DND-41 (cell line): ENCODE measurements at regions not wholly inside any gene's neighbourhood (a gene's known extent, or its start where the extent isn't known, plus 50 kb on each side); places are given as distances from the start of the nearest gene placed in this dataset.

ENCODE experiments used
- ATAC-seq: fragments of 200-7000 bp; cut with Tn5 transposase; 3 replicates; pipeline ENCODE4 v1.9.1; 2021; ENCODE audit warnings: low read depth; ENCODE audit not compliant: insufficient read depth
- DNase-seq: peaks from one replicate; pipeline ENCODE4 v3.0.0-alpha.2; 2020
- H2AFZ ChIP-seq: 2 replicates; pipeline ENCODE4 v1.6.0; 2012; ENCODE audit warnings: low read depth, low read length
- H3K27ac ChIP-seq: 2 replicates; pipeline ENCODE4 v1.5.1; 2012; ENCODE audit warnings: low read length, inconsistent platforms
- H3K27me3 ChIP-seq: fragments of 200-600 bp; sonication (generic); 2 replicates; pipeline ENCODE4 v1.6.0; 2012; ENCODE audit warnings: low read length, mild to moderate bottlenecking, inconsistent platforms; ENCODE audit not compliant: insufficient read depth, poor library complexity
- H3K36me3 ChIP-seq: 2 replicates; pipeline ENCODE4 v1.5.1; 2012; ENCODE audit warnings: low read length, inconsistent platforms; ENCODE audit not compliant: insufficient read depth
- H3K4me1 ChIP-seq: 2 replicates; pipeline ENCODE4 v1.5.1; 2012; ENCODE audit warnings: mild to moderate bottlenecking, low read length; ENCODE audit not compliant: insufficient read depth
- H3K4me2 ChIP-seq: 2 replicates; pipeline ENCODE4 v1.6.0; 2012; ENCODE audit warnings: mild to moderate bottlenecking, moderate library complexity, low read length, inconsistent platforms; ENCODE audit not compliant: insufficient read depth
- H3K4me3 ChIP-seq, 2 experiments: fragments of 200-600 bp in 1 of 2; shearing (Covaris generic) in 1 of 2; 2 replicates each; pipeline ENCODE4 v1.5.1; 2012 to 2016; ENCODE audit warnings: inconsistent platforms in 2 of 2, low read length in 2 of 2, mild to moderate bottlenecking in 2 of 2, low read depth in 1 of 2, moderate library complexity in 1 of 2
- H3K79me2 ChIP-seq: 2 replicates; pipeline ENCODE4 v1.6.0; 2012; ENCODE audit warnings: low read length, inconsistent platforms; ENCODE audit not compliant: insufficient read depth
- H3K9ac ChIP-seq: 2 replicates; pipeline ENCODE4 v1.6.0; 2012; ENCODE audit warnings: low read depth, mild to moderate bottlenecking, inconsistent platforms, low read length, moderate library complexity
- H3K9me3 ChIP-seq: 2 replicates; pipeline ENCODE4 v1.5.1; 2012; ENCODE audit warnings: low read length, moderate library complexity, mild to moderate bottlenecking, inconsistent platforms; ENCODE audit not compliant: insufficient read depth, severe bottlenecking
- H4K20me1 ChIP-seq: 2 replicates; pipeline ENCODE4 v1.6.0; 2012; ENCODE audit warnings: low read length; ENCODE audit not compliant: insufficient read depth
- CTCF ChIP-seq: IDR thresholded peaks from 2 replicates; pipeline ENCODE4 v1.5.1; 2012; ENCODE audit warnings: borderline replicate concordance, low read length, moderate library complexity, mild to moderate bottlenecking; ENCODE audit not compliant: poor library complexity, severe bottlenecking; ENCODE audit errors: extremely low read depth
- EZH2 ChIP-seq: IDR thresholded peaks from 3 replicates; pipeline ENCODE4 v1.6.1; 2012; ENCODE audit warnings: borderline replicate concordance, low read depth, mild to moderate bottlenecking, moderate library complexity, low read length, inconsistent platforms; ENCODE audit not compliant: severe bottlenecking

- Histone ChIP-seq H3K79me2 (no peaks in the 10 kb centered on the region), H3K4me1 (no peaks in the 10 kb centered on the region), H4K20me1 (no peaks in the 10 kb centered on the region), H3K27ac (no peak overlapping the region), H2AFZ (no peak overlapping the region), H3K4me3 (no peak overlapping the region), H3K27me3 (no peaks in the 10 kb centered on the region), H3K9me3 (no peaks in the 10 kb centered on the region), H3K4me2 (no peak overlapping the region), H3K36me3 (no peaks in the 10 kb centered on the region), H3K9ac (no peak overlapping the region)
- DNase-seq, result no peak
- ATAC-seq, result no peak
- TF ChIP-seq EZH2 (no peak), CTCF (no peak)
These were observed 270.2 kb downstream of the ELAVL2 start for GRCh38 chr9:23555851-23556250.

- H3K4me2 ChIP-seq, result no peak overlapping the region
- H3K4me1 ChIP-seq, result no peaks in the 10 kb centered on the region
- H3K9me3 ChIP-seq, result no peaks in the 10 kb centered on the region
- H3K27me3 ChIP-seq, result no peaks in the 10 kb centered on the region
- TF ChIP-seq CTCF, result no peak
- TF ChIP-seq EZH2, result no peak
- H3K79me2 ChIP-seq, result no peaks in the 10 kb centered on the region
- no peak overlapping the region for H3K27ac ChIP-seq
- no peaks in the 10 kb centered on the region for H3K36me3 ChIP-seq
- H4K20me1 ChIP-seq, result no peaks in the 10 kb centered on the region
- ATAC-seq, result no peak
- no peak for DNase-seq
- no peak overlapping the region for H3K9ac ChIP-seq
- H3K4me3 ChIP-seq, result no peak overlapping the region
- no peak overlapping the region for H2AFZ ChIP-seq
These were observed 269.6 kb downstream of the ELAVL2 start for GRCh38 chr9:23556459-23556858.

- H3K36me3 ChIP-seq, result no peaks in the 10 kb centered on the region
These were observed 268.4 kb downstream of the ELAVL2 start for GRCh38 chr9:23557689-23558088.

More at GRCh38 chr9:23557689-23558088, 268.4 kb downstream of the ELAVL2 start:
- Histone ChIP-seq H3K9ac (no peak overlapping the region), H3K4me3 (no peak overlapping the region), H3K79me2 (no peaks in the 10 kb centered on the region), H3K4me1 (no peaks in the 10 kb centered on the region), H4K20me1 (no peaks in the 10 kb centered on the region), H3K27ac (no peak overlapping the region), H3K27me3 (no peaks in the 10 kb centered on the region), H2AFZ (no peak overlapping the region), H3K9me3 (no peaks in the 10 kb centered on the region), H3K4me2 (no peak overlapping the region)
- TF ChIP-seq CTCF, result no peak
- TF ChIP-seq EZH2, result no peak
- ATAC-seq (no peak), DNase-seq (no peak)
